HG03175 (cell line): ENCODE measurements at regions not wholly inside any gene's neighbourhood (a gene's known extent, or its start where the extent isn't known, plus 50 kb on each side); places are given as distances from the start of the nearest gene placed in this dataset.
"Not testable (repeated sequence)": the region's sequence is repeated elsewhere in the genome, so short reads cannot be mapped to it uniquely, and the experiment has no call there.

Source experiments
- ATAC-seq: cut with Tn5 transposase; IDR thresholded peaks from one replicate; pipeline ENCODE4 v1.9.1; 2021; ENCODE audit warnings: mild to moderate bottlenecking, moderate library complexity; ENCODE audit not compliant: unreplicated experiment

DNA sequence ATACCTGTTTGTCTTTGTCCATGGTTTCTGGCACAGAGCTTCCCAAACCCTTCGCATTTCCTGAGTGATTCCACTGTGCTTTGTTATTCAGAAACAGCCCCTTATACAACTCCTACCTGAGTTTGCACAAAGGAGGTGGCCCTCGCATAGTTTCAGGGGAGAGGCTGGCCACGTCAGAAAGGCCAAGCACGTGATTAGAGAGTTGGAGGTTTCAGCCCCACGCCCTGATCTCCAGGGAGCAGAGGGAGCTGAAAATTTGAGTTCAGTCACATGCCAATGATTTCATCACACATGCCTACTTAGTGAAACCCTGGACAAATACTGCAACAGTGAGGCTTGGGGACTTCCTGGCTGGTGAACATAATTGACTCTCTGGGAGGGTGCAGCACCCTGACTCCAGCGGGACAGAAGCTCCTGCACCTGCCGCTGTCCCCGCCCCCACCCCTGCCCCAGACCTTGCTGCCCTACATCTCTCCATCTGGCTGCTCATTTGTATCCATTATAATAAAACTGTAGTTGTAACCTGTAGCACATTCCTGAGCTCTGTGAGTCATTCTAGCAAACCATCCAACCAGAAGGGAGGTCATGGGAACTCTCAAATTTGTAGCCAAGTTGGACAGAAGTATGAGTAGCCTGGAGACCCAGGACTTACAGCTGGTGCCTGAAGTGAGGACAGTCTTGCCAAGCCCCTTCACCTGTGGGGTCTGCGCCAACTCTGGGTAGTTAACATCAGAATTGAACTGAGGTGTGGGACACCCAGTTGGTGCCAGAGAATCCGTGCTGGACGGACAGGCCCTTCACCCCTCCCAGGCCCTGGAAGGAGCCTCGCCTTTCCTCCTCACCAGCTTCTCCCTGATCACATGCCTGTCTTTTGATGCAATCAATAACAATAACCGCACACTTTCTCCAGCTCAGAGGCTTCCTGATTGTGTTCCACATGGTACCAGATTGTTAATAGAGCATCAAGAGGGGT lies 224.3 kb downstream of the ANAPC1 start:
- ATAC-seq, result no peak

DNA sequence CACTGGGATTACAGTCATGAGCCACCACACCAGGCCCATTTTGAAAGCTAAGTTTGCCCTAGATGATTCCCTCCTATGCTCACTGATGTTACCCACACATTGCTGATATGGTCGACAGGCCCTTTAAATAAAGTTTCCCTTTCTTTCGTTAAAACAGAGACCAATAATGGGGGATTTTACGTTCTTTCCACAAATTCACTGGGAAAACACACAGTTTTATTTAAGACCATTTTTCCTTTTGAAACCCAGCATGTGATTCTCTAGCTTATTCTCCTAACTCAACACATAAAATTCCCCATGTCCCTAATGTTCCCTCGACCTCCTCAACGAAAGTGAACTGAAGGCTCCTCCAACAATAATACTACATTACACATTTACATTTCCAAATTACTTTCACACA lies 223.2 kb downstream of the ANAPC1 start:
- ATAC-seq, result no peak

DNA sequence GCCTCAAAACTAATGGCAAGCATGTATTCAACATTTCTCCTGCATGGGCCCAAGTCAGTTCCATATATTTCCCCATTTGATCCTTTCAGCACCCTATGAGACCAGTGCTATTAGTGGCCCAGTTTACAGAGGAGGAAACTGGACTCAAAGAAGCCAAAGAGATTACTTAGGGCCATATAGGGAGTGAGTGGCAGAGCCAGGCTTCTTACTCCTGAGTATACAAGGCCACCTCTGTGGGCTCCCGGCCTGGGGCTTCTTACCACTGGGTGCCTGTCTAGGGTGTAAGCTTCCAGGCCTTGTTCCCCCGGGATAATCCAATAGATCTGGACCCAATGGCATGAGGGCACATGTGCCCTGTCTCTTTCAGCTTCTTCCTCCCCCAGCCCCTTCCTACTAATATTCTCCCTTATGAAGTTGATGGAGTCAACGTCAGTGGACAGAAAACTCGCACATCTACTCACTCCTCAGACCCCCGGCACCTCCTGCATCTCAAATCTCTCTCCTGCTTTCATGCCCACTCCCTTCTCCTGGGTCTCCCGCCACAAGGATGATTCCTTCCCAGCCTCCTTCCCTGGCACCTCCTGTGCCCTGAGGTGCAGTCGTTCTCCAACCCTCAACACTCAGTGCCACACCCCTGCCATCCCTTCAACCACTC lies 222.6 kb downstream of the ANAPC1 start:
- ATAC-seq, result no peak

DNA sequence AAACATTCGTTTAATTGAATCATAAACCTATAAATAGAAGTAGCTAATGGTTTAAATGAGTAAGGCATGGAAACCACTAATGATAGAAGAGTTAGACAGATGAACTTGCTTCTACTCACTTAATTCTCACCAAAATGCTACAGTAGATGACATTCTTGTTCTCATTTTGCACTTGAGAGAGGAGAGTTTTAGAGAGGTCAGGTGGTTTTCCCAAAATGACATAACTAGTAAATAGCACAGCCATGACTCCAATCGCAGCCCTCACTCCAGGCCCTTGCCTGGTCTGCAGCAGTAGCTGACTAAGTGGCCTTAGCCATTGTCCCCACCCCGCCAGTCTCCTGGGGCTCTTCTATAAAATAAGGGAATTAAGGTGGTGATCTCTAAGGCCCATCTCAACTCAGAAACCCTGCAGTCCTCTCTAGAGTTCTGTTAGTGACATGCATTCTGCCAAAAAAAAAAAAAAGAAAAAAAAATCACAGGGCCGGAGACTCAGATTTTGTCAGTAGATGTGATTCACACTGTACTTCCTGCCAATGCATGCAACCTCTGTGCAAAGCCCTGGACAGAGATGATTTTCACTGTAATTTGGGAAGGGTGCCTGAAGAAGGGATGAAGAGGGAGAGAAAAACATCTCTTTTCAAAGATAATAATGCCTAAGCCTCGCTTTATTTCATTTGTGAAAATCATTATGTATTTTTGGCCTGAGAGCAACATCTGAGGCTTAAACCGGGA lies 221.8 kb downstream of the ANAPC1 start:
- no peak for ATAC-seq

DNA sequence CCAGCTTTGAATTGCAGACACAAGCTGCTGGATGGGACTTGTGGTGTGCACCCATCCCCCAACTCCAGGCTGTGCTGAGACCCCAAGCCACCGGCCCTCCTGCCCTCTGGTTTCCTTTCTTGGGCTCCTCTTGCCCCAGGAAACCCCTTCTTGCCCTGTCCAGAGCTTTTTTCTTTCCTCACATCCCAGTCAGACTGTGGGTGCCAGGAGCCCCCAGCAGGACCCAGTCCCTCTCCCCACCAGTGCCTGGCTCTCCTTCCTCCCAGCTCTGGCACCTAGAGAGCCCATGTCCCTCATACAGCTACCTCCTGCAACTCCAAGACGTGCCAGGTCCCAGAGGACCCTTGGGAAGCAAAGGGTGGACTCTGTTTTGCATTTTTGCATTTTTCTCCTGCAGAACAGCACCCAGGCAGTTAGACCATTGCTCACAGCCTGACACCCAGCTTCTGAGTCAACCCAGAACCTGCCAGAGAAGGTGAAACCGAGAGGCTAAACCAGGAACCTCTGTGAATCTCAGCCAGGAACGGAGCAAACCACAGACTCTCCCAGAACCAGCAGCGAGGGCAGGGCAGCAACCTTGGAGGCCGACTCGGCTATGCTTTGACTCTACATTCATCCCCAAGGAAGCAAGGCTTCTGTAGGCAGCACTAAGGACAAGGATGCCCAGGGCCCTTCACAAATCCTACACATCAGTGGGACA lies 221.1 kb downstream of the ANAPC1 start:
- no peak for ATAC-seq

DNA sequence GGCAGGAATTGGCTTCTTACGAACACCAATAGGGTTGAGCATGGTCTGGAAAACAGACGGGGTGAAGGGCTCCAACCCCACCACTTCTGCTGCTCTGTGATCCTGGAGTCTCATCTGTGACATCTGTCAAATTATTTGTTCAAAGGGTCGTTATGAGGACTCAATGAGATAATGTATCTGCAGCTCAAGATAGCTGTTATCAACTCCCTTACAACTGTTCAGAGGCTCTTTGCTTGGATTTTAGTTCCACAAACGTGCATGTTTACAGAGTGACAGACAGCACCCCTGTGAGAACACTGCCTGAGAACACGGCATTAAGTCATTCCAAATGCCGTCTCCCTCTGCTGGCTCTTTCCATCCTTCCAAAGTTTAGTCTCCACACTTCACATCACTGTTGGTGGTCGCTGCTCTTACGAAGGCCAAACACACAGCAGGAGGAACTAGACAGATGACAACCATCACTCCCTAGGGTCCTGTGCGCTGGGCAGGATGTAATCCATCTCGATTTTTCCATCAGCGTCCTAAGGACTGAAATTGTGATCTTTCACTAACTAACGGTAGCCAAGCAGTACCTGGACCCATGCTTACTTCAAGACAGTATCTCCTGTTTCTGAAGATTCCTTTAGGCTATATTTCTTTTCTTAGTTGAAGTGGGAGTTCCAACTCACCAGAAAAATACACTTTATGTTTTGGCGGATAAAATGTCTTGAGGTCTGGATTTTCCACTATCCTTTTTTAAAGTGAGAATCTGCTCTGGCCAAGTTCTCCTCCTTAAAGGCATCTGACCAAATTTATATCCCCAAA lies 220.3 kb downstream of the ANAPC1 start:
- no peak for ATAC-seq

DNA sequence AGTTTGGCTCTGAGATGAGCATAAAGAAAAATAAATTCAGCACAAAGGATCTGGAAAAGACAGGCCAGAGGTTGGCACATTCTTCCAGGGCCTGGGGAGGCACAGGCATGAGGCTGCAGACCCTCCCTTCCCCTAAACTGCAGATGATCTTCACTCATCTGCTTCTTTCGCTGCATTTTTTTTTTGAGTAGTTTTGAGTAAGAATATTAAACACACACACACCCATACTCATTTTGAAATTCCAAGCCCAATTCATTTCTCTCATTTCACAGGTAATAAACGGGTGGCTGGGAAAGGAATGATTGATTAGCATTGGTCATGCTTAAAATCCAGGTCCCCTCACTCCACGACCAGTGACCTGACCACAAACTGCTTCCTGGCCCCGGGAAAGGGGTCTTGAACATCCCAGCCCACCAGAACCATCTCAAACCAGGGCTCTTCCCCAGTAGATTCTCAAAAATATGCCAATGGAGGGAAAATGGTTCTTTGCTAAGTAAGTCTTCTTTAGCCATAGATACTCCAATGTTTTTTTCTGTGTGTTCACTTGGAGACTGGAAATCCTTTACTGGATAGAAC lies 219.6 kb downstream of the ANAPC1 start:
- no peak for ATAC-seq

DNA sequence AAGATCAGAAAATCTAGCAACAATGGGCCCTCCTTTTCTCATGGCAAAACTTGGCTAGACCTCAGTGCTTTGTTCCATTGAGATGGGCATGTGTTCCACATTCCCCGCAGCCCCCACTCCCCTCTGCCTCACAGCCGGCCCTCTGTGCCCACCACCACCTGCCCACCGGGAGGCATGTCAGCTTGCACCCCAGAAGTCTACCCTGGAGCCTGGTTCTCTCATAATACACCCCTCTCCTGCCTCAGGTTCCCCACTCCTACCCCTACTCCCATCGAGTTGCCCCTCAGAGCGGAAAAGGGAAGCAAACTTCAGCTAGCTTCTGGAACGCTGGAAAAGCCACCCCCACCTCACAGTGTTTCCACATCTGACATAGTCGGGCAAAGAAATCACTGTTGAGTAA lies 219.0 kb downstream of the ANAPC1 start:
- no peak for ATAC-seq

DNA sequence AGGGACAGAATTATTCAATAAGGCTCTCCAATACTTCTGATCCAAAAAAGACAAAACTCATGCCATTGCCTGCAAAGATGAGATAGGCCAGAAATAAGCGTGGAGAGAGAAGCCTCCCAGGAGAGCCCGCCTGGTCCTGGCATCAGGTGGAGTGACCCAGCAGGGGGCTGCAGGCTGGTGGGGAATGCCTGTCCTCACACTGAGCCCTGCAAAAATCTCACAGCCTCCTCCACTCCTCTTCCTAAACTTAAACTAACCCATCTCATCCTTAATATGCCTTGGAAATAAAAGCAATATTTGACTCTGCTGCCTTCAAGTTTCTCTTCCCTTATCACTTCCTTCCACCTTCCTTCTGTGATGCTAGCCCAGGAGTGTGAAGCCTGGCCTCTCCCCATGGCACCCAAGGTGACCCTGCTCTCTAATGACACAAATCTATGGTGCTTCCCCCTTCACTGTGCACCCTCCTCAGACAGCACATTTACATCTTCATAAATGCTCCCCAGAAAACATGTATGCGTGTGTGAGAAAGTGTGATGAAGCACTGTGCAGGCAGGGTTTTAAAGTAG lies 218.4 kb downstream of the ANAPC1 start:
- ATAC-seq, result no peak

DNA sequence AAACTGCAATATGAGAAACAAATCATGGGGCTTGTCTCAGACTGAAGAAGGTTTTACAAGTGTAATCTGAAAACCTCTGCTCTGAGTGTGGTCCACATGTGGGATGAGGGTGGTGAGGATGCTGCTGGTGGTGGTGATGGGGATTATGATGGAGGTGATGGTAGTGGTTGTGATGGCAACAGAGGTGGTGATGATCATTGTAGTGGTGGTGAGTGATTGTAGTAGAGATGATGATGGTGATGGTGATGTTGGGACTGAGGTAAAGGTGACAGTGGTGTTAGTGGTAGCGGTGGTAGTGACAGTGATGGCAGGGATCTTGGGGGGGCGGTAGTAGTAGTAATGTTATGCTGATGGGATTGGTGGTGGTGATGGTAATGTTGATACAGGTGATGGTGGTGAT lies 217.8 kb downstream of the ANAPC1 start:
- ATAC-seq, result no peak

DNA sequence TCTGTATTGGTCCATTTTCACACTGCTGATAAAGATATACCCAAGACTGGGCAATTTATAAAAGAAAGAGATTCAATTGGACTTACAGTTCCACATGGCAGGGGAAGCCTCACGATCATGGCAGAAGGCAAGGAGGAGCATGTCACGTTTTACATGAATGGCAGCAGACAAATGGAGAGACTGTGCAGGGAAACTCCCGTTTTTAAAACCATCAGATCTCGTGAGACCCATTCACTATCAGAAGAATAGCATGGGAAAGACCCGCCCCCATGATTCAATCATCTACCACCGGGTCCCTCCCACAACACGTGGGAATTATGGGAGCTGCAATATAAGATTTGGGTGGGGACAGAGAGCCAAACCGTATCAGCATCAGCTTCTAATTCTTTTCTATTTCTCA lies 217.0 kb downstream of the ANAPC1 start:
- no peak for ATAC-seq

DNA sequence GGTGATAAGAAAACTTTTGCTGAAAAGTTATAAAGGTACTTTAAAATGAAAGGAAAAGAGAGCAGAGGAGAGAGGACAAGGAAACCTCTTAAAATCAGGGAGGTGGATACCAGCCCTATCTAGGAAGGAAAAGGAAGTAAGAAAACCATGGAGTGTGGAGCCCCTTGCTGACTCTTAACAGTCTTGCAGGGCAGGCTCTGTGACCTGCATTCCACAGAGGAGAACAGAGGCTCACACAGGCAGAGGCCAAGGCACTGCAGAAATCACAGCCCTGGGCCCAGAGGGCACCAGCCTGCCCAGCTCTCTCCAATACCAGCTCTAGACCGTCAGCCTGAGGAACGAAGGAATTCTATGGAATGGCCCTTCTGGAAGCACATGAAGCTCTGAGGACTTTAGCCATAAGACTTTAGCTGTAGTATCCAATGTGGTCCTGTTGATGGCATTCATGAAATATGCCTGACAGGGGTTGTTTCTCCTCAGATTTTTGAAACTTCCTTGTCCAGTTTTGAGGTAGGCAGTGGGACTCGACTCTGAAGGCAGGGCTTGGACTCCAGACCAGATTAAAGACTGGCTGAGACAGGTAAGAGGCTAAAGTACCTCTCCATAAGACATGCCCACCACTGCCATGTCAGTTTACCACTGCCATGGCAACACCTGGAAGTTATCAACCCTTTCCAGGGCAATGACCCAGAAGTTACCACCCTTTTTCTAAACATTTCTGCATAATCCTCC lies 216.3 kb downstream of the ANAPC1 start:
- ATAC-seq, result no peak

DNA sequence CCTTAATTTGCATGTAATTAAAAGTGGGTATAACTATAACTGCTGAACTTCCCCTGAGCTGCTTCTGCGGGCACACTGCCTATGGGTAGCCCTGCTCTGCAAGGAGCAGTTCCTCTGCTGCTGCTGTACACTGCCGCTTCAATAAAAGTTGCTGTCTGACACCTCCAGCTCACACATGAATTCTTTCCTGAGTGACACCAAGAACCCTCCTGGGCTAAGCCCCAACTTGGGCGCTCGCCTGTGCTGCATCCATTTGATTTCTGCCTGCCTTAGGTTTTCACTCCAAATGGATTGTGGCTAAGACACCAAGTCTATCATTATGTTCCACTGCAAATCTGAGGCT lies 215.7 kb downstream of the ANAPC1 start:
- ATAC-seq, result no peak

DNA sequence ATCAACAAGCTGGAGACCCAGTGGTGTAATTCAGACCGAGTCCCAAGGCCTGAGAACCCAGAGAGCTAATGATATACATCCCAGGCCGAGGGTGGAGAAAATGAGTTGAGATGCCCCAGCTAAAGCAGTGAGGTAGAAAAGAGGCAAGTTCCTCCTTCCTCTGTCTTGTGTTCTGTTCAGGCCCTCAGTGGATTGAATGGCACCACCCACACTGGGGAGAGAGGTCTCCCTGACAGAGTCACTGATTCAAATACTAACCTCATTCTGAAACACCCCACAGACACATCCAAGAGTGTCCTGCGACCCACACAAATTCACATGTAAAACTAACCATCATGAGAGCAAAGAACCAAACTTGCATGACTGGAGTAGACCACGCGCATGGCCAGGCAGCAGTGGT lies 215.3 kb downstream of the ANAPC1 start:
- no peak for ATAC-seq

DNA sequence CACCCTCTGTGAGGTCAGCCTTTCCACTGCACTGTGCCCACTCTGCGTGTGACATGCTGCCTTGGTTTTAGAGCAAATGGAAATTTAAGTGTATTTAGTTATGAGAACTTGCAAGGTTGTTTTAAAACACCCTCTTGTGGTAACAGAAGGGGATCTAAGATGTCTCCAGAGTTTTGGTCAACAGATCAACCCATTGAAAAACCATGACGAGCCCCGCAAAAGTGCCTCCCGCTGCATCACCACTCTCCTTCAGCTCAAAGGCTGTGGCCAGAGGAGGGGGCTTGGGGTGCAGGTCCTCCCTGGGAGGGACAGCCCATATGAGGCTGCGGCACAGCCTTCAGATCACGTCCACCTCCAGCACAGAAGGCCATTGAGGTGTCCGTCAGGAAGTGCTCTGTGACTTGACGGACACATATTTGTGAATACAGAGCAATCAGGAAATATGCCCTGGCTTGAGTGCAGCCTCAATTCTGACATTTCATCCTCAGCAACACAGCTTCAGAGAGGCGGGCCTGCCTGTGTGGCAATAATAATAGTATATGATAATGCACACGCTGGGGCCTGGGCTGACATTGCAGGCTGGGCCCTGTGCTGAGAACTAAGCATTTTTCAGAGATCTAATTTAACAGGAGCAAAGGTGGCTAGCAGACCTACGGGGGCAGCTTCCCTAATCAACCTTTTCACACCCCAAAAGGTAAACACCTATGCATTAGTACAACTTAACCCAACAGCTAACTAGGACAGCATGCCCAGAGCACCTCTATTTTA lies 213.9 kb downstream of the ANAPC1 start:
- ATAC-seq, result no peak

DNA sequence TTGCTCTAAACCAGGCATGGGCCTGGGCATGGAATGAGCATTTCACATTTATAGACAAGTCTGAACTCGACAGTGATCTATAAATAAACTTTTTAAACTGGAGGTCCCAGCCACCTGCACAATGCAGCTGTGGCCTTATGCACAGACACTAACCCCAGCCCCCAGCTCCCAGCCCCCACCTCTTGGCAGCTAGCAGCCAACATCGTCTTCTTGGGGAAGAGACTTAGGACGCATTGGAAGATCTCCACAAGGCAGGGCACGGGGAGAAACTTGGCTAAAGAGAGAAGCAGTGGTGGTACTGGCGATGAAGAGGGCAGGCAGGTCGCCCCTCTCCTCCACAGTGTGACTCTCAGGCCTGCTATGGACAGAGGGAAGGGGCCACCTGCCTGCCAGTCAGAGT lies 213.2 kb downstream of the ANAPC1 start:
- ATAC-seq, result no peak

DNA sequence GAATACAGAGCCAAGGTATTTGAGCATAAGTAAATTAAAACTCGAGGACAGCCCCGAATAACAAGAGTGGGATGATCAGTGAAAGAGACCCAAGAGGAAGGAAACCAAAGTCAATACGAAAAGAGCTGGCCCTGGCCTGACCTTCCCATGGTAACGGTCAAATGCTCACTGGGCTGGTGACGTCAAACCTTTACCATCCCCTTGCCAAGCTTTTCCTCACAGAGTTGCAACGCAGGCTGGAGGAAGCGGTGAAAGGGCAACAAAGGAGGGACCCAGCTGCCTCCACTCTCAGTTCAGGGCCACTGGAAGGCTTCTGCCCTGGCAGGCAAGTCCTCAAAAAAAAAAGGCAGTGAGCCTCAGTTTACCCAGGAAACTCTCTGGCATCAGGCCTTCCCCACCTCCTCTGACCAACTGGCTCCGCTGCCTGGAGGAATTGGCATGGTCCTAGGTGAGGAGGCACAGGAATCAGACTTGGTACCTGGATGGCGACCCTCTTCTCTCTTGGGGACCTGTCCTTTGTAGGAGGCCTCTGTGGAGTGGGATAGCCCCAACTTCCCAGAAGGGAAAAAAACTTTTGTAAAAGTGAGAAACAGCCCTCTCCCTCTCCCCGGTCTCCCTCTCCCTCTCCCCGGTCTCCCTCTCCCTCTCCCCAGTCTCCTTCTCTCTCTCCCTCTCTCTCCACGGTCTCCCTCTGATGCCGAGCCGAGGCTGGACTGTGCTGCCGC lies 212.4 kb downstream of the ANAPC1 start:
- no peak for ATAC-seq

DNA sequence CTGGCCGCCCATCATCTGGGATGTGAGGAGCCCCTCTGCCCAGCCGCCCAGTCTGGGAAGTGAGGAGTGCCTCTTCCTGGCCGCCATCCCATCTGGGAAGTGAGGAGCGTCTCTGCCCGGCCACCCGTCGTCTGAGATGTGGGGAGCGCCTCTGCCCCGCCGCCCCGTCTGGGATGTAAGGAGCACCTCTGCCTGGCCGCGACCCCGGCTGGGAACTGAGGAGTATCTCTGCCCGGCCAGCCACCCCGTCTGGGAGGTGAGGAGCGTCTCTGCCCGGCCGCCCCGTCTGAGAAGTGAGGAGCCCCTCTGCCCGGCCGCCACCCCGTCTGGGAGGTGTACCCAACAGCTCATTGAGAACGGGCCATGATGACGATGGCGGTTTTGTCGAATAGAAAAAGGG lies 211.4 kb downstream of the ANAPC1 start:
- ATAC-seq, result not testable (repeated sequence)
